ENCODE measurements at regions not wholly inside any gene's neighbourhood (a gene's known extent, or its start where the extent isn't known, plus 50 kb on each side); places are given as distances from the start of the nearest gene placed in this dataset.

GRCh38 chr15:29935296-29936004 lies 113.2 kb upstream of the TJP1 start:
- no peak overlapping the region for H3K27ac ChIP-seq
- H3K27me3 ChIP-seq: no peaks in the 10 kb centered on the region
- no peak for TF ChIP-seq CTCF (IDR thresholded peaks at IDR 0.05)
- H3K4me3 ChIP-seq: no peak overlapping the region
- no peaks in the 10 kb centered on the region for H3K4me1 ChIP-seq
- peak; percentile 50 for ATAC-seq
- H3K9me3 ChIP-seq: no peaks in the 10 kb centered on the region
- intact Hi-C loops (cut with DNase I): no loop called here
- H3K36me3 ChIP-seq: no peaks in the 10 kb centered on the region
- no peak for DNase-seq

DNA sequence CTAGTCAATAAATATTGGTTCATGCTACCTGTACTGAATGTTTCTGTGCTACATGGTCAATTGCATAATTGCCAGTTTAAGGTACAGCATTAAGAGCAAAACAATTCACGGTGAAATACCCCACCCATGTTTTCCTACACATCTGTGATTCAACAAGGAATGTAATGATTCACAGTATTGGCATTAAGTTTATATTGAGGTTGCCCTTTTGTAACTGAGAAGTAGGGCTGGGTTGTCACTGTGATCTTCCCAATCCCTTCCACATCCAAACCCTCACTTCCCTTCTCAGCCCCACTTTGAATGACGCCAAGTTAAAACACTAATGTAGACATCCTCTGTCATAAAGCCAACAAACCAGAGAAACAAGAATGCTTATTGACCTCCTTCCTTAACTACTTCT lies 112.0 kb upstream of the TJP1 start:
- Histone ChIP-seq H3K4me3 (no peak overlapping the region), H3K36me3 (no peaks in the 10 kb centered on the region), H3K9me3 (no peaks in the 10 kb centered on the region), H3K27me3 (no peaks in the 10 kb centered on the region), H3K4me1 (no peaks in the 10 kb centered on the region), H3K27ac (no peak overlapping the region)
- ATAC-seq (no peak), DNase-seq (no peak)
- intact Hi-C loops (cut with DNase I): no loop called here
- no peak for TF ChIP-seq CTCF (IDR thresholded peaks at IDR 0.05)

GRCh38 chr15:29933042-29933803 lies 111.0 kb upstream of the TJP1 start:
- intact Hi-C loops (cut with DNase I): no loop called here

GRCh38 chr15:29926083-29926388 lies 103.8 kb upstream of the TJP1 start:
- no peak overlapping the region for H3K4me3 ChIP-seq
- H3K27me3 ChIP-seq: no peaks in the 10 kb centered on the region
- H3K4me1 ChIP-seq: peaks cover 0 to 10% of the 10 kb centered on the region in 2 donors
- no peaks in the 10 kb centered on the region for H3K36me3 ChIP-seq
- H3K9me3 ChIP-seq: no peaks in the 10 kb centered on the region
- DNase-seq: no peak
- intact Hi-C loops (cut with DNase I): no loop called here
- no peak for ATAC-seq
- TF ChIP-seq CTCF (IDR thresholded peaks at IDR 0.05): no peak
- peak overlapping the region in 1 of 2 donors; percentile 36 for H3K27ac ChIP-seq

More at GRCh38 chr15:29933042-29933803, 111.0 kb upstream of the TJP1 start:
- no peaks in the 10 kb centered on the region for H3K27me3 ChIP-seq
- no peaks in the 10 kb centered on the region for H3K36me3 ChIP-seq
- no peaks in the 10 kb centered on the region for H3K9me3 ChIP-seq
- H3K4me1 ChIP-seq: no peaks in the 10 kb centered on the region
- H3K27ac ChIP-seq: no peak overlapping the region
- ATAC-seq (no peak), DNase-seq (no peak)
- TF ChIP-seq CTCF (IDR thresholded peaks at IDR 0.05): no peak
- H3K4me3 ChIP-seq: no peak overlapping the region

GRCh38 chr15:29925227-29926082 lies 103.2 kb upstream of the TJP1 start:
- DNase-seq: peak in 3 of 4 donors; percentile 36 to 69 (median 49)
- Histone ChIP-seq H3K27me3 (no peaks in the 10 kb centered on the region), H3K9me3 (no peaks in the 10 kb centered on the region), H3K36me3 (no peaks in the 10 kb centered on the region), H3K4me1 (peaks cover 0 to 10% of the 10 kb centered on the region in 2 donors), H3K4me3 (no peak overlapping the region), H3K27ac (peak overlapping the region; percentile 36 to 59)
- peak; percentile 79 for ATAC-seq
- intact Hi-C loops (cut with DNase I): no loop called here
- peak; percentile 59 to 72 for TF ChIP-seq CTCF (IDR thresholded peaks at IDR 0.05)

All from left lung (tissue), 4 donors.